WTC11 (cell line): ENCODE measurements at regions not wholly inside any gene's neighbourhood (a gene's known extent, or its start where the extent isn't known, plus 50 kb on each side); places are given as distances from the start of the nearest gene placed in this dataset.
"Not testable (repeated sequence)": the region's sequence is repeated elsewhere in the genome, so short reads cannot be mapped to it uniquely, and the experiment has no call there.

Source experiments
- ATAC-seq: fragments of 200-7000 bp; cut with Tn5 transposase; 2 replicates; pipeline ENCODE4 v1.10.0; 2021; ENCODE audit warnings: mild to moderate bottlenecking, moderate library complexity
- CTCF ChIA-PET: fragments of 300-600 bp; sonication (Branson Sonifier 250); formaldehyde crosslinking; loops from one replicate; lab custom pipeline; 2021; ENCODE audit warnings: antibody characterized with exemption; lab: Charles Lee
- POLR2A ChIA-PET: fragments of 350-600 bp; sonication (Branson Sonifier 250); formaldehyde crosslinking; loops from one replicate; lab custom pipeline; 2021; ENCODE audit warnings: antibody characterized with exemption; lab: Charles Lee
- DNase-seq: peaks from one replicate; pipeline ENCODE4 v3.0.0; 2021; ENCODE audit warnings: low spot score
- H3K27ac Mint-ChIP-seq: 2 replicates; pipeline ENCODE4 v1.8.0; 2021; ENCODE audit warnings: mixed read lengths
- H3K27me3 Mint-ChIP-seq: 2 replicates; pipeline ENCODE4 v1.8.0; 2021; ENCODE audit warnings: low read depth, mild to moderate bottlenecking, moderate library complexity, mixed read lengths
- H3K36me3 Mint-ChIP-seq: 2 replicates; pipeline ENCODE4 v1.8.0; 2021; ENCODE audit warnings: mixed read lengths
- H3K4me1 Mint-ChIP-seq: 2 replicates; pipeline ENCODE4 v1.8.0; 2022; ENCODE audit warnings: mixed read lengths
- H3K4me3 Mint-ChIP-seq: 2 replicates; pipeline ENCODE4 v1.8.0; 2021; ENCODE audit warnings: mild to moderate bottlenecking, moderate library complexity, mixed read lengths
- H3K9me3 Mint-ChIP-seq: 2 replicates; pipeline ENCODE4 v1.8.0; 2021; ENCODE audit warnings: mixed read lengths
- CBFB ChIP-seq: sonication (generic); formaldehyde crosslinking; IDR thresholded peaks from 2 replicates; pipeline ENCODE4 v1.8.1; 2022; ENCODE audit warnings: mild to moderate bottlenecking, low read depth, missing genetic modification reagents
- CDX4 ChIP-seq: fragments of 250-450 bp; sonication (Bioruptor Pico); IDR thresholded peaks from 2 replicates; pipeline ENCODE4 v1.9.0; 2021; ENCODE audit warnings: moderate library complexity, mild to moderate bottlenecking, inconsistent platforms, borderline replicate concordance
- FOXP4 ChIP-seq: sonication (generic); formaldehyde crosslinking; IDR thresholded peaks from 2 replicates; pipeline ENCODE4 v1.8.0; 2022; ENCODE audit warnings: mild to moderate bottlenecking, missing genetic modification reagents
- IRF2 ChIP-seq: sonication (generic); formaldehyde crosslinking; IDR thresholded peaks from 2 replicates; pipeline ENCODE4 v1.8.0; 2022; ENCODE audit warnings: low read depth, missing genetic modification reagents, borderline replicate concordance
- MLX ChIP-seq: sonication (generic); formaldehyde crosslinking; IDR thresholded peaks from 2 replicates; pipeline ENCODE4 v1.8.1; 2023; ENCODE audit warnings: mild to moderate bottlenecking, missing genetic modification reagents, moderate library complexity
- MXD4 ChIP-seq: fragments of 250-450 bp; sonication (Bioruptor Pico); IDR thresholded peaks from 2 replicates; pipeline ENCODE4 v1.8.0; 2021; ENCODE audit warnings: mild to moderate bottlenecking, moderate library complexity, borderline replicate concordance
- NR3C1 ChIP-seq: sonication (generic); formaldehyde crosslinking; conservative IDR thresholded peaks from 2 replicates; pipeline ENCODE4 v1.8.1; 2023; ENCODE audit warnings: low read depth, mild to moderate bottlenecking, missing genetic modification reagents
- PRRX2 ChIP-seq: fragments of 250-450 bp; sonication (Bioruptor Pico); IDR thresholded peaks from 2 replicates; pipeline ENCODE4 v1.8.0; 2021; ENCODE audit warnings: mild to moderate bottlenecking
- RORB ChIP-seq: fragments of 250-450 bp; sonication (Bioruptor Pico); IDR thresholded peaks from 2 replicates; pipeline ENCODE4 v1.9.0; 2021; ENCODE audit warnings: mild to moderate bottlenecking
- SOX15 ChIP-seq: fragments of 250-450 bp; sonication (Bioruptor Pico); IDR thresholded peaks from 2 replicates; pipeline ENCODE4 v1.9.0; 2021; ENCODE audit warnings: mild to moderate bottlenecking
- SP1 ChIP-seq: sonication (generic); formaldehyde crosslinking; conservative IDR thresholded peaks from 2 replicates; pipeline ENCODE4 v1.8.1; 2022; ENCODE audit warnings: missing genetic modification reagents
- STAT6 ChIP-seq: sonication (generic); formaldehyde crosslinking; conservative IDR thresholded peaks from 2 replicates; pipeline ENCODE4 v1.8.1; 2023; ENCODE audit warnings: mild to moderate bottlenecking, low read depth, missing genetic modification reagents, moderate library complexity
- TEAD4 ChIP-seq: sonication (generic); formaldehyde crosslinking; IDR thresholded peaks from 2 replicates; pipeline ENCODE4 v1.8.0; 2022; ENCODE audit warnings: mild to moderate bottlenecking, missing genetic modification reagents
- TP53 ChIP-seq: sonication (generic); formaldehyde crosslinking; IDR thresholded peaks from 2 replicates; pipeline ENCODE4 v1.8.1; 2023; ENCODE audit warnings: mild to moderate bottlenecking, missing genetic modification reagents
- ZBTB21 ChIP-seq: sonication (generic); formaldehyde crosslinking; IDR thresholded peaks from 2 replicates; pipeline ENCODE4 v1.8.1; 2023; ENCODE audit warnings: mild to moderate bottlenecking, missing genetic modification reagents, borderline replicate concordance
- ZBTB43 ChIP-seq: sonication (generic); formaldehyde crosslinking; IDR thresholded peaks from 2 replicates; pipeline ENCODE4 v1.8.1; 2023; ENCODE audit warnings: mild to moderate bottlenecking, missing genetic modification reagents
- ZNF263 ChIP-seq: sonication (generic); formaldehyde crosslinking; IDR thresholded peaks from 2 replicates; pipeline ENCODE4 v1.8.1; 2022; ENCODE audit warnings: low read depth, mild to moderate bottlenecking, moderate library complexity, missing genetic modification reagents
- ZNF317 ChIP-seq: sonication (generic); formaldehyde crosslinking; IDR thresholded peaks from 2 replicates; pipeline ENCODE4 v1.8.1; 2023; ENCODE audit warnings: low read depth, mild to moderate bottlenecking, moderate library complexity, missing genetic modification reagents, borderline replicate concordance
- ZNF416 ChIP-seq: fragments of 250-450 bp; sonication (Bioruptor Pico); IDR thresholded peaks from 2 replicates; pipeline ENCODE4 v1.9.0; 2021; ENCODE audit warnings: mild to moderate bottlenecking, inconsistent platforms

- Mint-ChIP-seq H3K4me3 (no peak overlapping the region), H3K9me3 (no peaks in the 10 kb centered on the region), H3K36me3 (no peaks in the 10 kb centered on the region), H3K4me1 (peaks cover 5% of the 10 kb centered on the region; the same call in 1 of the 2 replicates), H3K27me3 (peaks cover 5% of the 10 kb centered on the region; the same call in 1 of the 2 replicates), H3K27ac (no peak overlapping the region)
- ChIA-PET POLR2A (no interaction called here), CTCF (no interaction called here)
- TF ChIP-seq SP1 = no peak
- TF ChIP-seq TP53 (CRISPR knock-in tag) = no peak
- TF ChIP-seq PRRX2 (CRISPR knock-in tag) = no peak
- TF ChIP-seq ZBTB21 (CRISPR knock-in tag) = no peak
- TF ChIP-seq MXD4 (CRISPR knock-in tag) = no peak
- no peak for TF ChIP-seq RORB
- no peak for TF ChIP-seq SOX15 (CRISPR knock-in tag)
- no peak for TF ChIP-seq TEAD4 (CRISPR knock-in tag)
- no peak for DNase-seq
- no peak for ATAC-seq
Observed at GRCh38 chr2:53028225-53028624, 739.4 kb upstream of the CHAC2 start.

- ATAC-seq, H3K9me3 Mint-ChIP-seq: not testable (repeated sequence)
Observed at GRCh38 chr2:53022248-53022647, 745.4 kb upstream of the CHAC2 start.

GRCh38 chr2:53021828-53022227, 745.8 kb upstream of the CHAC2 start:
- Mint-ChIP-seq H3K27me3 (no peaks in the 10 kb centered on the region), H3K9me3 (no peaks in the 10 kb centered on the region), H3K36me3 (no peaks in the 10 kb centered on the region), H3K4me3 (no peak overlapping the region), H3K4me1 (peaks cover 6% of the 10 kb centered on the region; the same call in 1 of the 2 replicates), H3K27ac (no peak overlapping the region)
- POLR2A ChIA-PET = no interaction called here
- ATAC-seq (no peak), DNase-seq (no peak)
- TF ChIP-seq ZNF263 = no peak
- TF ChIP-seq MLX (CRISPR knock-in tag) = no peak
- TF ChIP-seq FOXP4 (CRISPR knock-in tag) = no peak
- no peak for TF ChIP-seq ZNF317
- no peak for TF ChIP-seq NR3C1
- TF ChIP-seq ZBTB43 (CRISPR knock-in tag) = no peak
- no peak for TF ChIP-seq STAT6 (CRISPR knock-in tag)
- TF ChIP-seq CDX4 (CRISPR knock-in tag) = no peak
- TF ChIP-seq CBFB (CRISPR knock-in tag) = no peak
- no peak for TF ChIP-seq IRF2 (CRISPR knock-in tag)
- no peak for TF ChIP-seq TEAD4 (CRISPR knock-in tag)
- no peak for TF ChIP-seq ZNF416 (CRISPR knock-in tag)
- CTCF ChIA-PET = no interaction called here

More at GRCh38 chr2:53022248-53022647, 745.4 kb upstream of the CHAC2 start:
- H3K36me3 Mint-ChIP-seq, DNase-seq, POLR2A ChIA-PET, H3K27ac Mint-ChIP-seq, CTCF ChIA-PET, H3K4me3 Mint-ChIP-seq, H3K4me1 Mint-ChIP-seq, H3K27me3 Mint-ChIP-seq: not testable (repeated sequence)
